ENCODE measurements at regions not wholly inside any gene's neighbourhood (a gene's known extent, or its start where the extent isn't known, plus 50 kb on each side); places are given as distances from the start of the nearest gene placed in this dataset.

DNA sequence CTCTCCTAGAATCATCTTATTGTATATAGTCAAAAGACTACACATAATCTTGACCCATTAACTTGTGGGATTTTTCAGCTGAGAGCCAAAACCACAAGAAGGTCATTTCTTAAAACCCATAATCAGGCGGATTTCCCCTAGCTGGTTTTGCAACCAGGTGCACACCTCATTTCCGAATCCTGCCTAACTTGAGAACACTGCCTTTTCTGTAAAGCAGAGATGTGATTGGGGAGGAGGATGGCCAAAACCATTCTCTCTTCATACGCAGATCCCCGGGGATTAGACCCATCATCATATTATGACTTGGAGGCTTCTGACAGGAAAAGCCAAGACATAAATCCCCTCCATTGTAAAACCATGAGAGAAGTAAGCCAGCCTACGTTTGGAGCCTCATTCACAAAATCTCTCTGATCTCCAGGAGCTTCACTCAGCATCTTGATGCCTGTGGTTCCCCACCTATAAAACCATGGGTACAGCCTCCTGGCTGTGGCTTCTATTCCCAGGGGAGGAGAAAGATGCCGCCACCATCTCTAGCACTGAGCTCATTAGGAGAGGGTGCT, 191.3 kb downstream of the KIF18A start:
- no peaks in the 10 kb centered on the region for H3K9me3 ChIP-seq (ENCODE audit: control insufficient read depth in 1 of 2, insufficient read depth in 1 of 2, low read depth in 1 of 2, low read length in 2 of 2)
- TF ChIP-seq POLR2AphosphoS5 (IDR thresholded peaks at IDR 0.05; ENCODE audit: low read depth, low read length) (no peak), EGR1 (IDR thresholded peaks at IDR 0.05; ENCODE audit: low read depth) (no peak), POLR2A (IDR thresholded peaks at IDR 0.05; ENCODE audit: borderline replicate concordance, extremely low read depth, insufficient read depth, insufficient read length) (no peak), ELF1 (IDR thresholded peaks at IDR 0.05; ENCODE audit: borderline replicate concordance, low read depth) (no peak), ZNF274 (IDR thresholded peaks at IDR 0.05; ENCODE audit: low read depth, low read length) (no peak), MAX (IDR thresholded peaks at IDR 0.05) (no peak), EZH2phosphoT487 (IDR thresholded peaks at IDR 0.05; ENCODE audit: borderline replicate concordance) (no peak), FOSL1 (IDR thresholded peaks at IDR 0.05; ENCODE audit: low read depth) (no peak), CBX3 (IDR thresholded peaks at IDR 0.05; ENCODE audit: low read depth) (no peak), SP1 (IDR thresholded peaks at IDR 0.05; ENCODE audit: low read depth) (no peak), CEBPB (IDR thresholded peaks at IDR 0.05; ENCODE audit: low read depth) (no peak), EZH2 (IDR thresholded peaks at IDR 0.05) (no peak), JUND (IDR thresholded peaks at IDR 0.05) (no peak), YY1 (IDR thresholded peaks at IDR 0.05; ENCODE audit: extremely low read depth, insufficient replicate concordance, low read depth, low read length) (no peak), SRF (IDR thresholded peaks at IDR 0.05; ENCODE audit: low read depth) (no peak), ATF3 (IDR thresholded peaks at IDR 0.05) (no peak)
- H3K79me2 ChIP-seq (ENCODE audit: insufficient read depth, low read length): no peaks in the 10 kb centered on the region
- intact Hi-C loops (cut with micrococcal nuclease): no loop called here
- DNase-seq (ENCODE audit: low read depth, low spot score) (no peak), ATAC-seq (no peak)
- H3K9me2 ChIP-seq (ENCODE audit: insufficient read depth): no peaks in the 10 kb centered on the region
- BruUV-seq (replicated peaks): no TSS peak
- H3K4me1 ChIP-seq (ENCODE audit: control insufficient read depth in 1 of 2, insufficient read depth in 2 of 2, low read length in 2 of 2): peaks cover 16 to 41% of the 10 kb centered on the region in 2 experiments
- H3K27ac ChIP-seq (ENCODE audit: low read depth, low read length): no peak overlapping the region
- H2AFZ ChIP-seq (ENCODE audit: low read depth, low read length, poor library complexity, severe bottlenecking): no peak overlapping the region
- ChIA-PET CTCF (no interaction called here), POLR2A (no interaction called here), RAD21 (ENCODE audit: low non-redundant PET in 1 of 2, low total read pairs in 2 of 2, uncharacterized antibody in 2 of 2, unreplicated experiment in 2 of 2) (no interaction called here)
- H4K20me1 ChIP-seq (ENCODE audit: insufficient read depth): no peaks in the 10 kb centered on the region
- 0 out of 4 replicates have a peak, but pooled peaks cover 0 to under 1% of the 10 kb centered on the region in 2 experiments for H3K36me3 ChIP-seq (ENCODE audit: control insufficient read depth in 1 of 2, insufficient read depth in 2 of 2, low read length in 2 of 2)
- no peak overlapping the region for H3K4me2 ChIP-seq (ENCODE audit: low read length)
- H3K27me3 ChIP-seq (ENCODE audit: insufficient read depth, low read length): no peaks in the 10 kb centered on the region
- H3K9ac ChIP-seq (ENCODE audit: low read length): no peak overlapping the region
- H3K4me3 ChIP-seq (replicated peaks in 1 of 2; ENCODE audit: low read depth in 1 of 2, low read length in 2 of 2): no peak overlapping the region
